CD4-positive, alpha-beta T cell treated with Interferon alpha-2 for 1 hour (primary cell): ENCODE measurements at regions not wholly inside any gene's neighbourhood (a gene's known extent, or its start where the extent isn't known, plus 50 kb on each side); places are given as distances from the start of the nearest gene placed in this dataset.

ENCODE experiments used
- DNase-seq, 2 donors: peaks; one replicate each; pipeline ENCODE4 v3.0.0-alpha.2; 2020 to 2022

DNA sequence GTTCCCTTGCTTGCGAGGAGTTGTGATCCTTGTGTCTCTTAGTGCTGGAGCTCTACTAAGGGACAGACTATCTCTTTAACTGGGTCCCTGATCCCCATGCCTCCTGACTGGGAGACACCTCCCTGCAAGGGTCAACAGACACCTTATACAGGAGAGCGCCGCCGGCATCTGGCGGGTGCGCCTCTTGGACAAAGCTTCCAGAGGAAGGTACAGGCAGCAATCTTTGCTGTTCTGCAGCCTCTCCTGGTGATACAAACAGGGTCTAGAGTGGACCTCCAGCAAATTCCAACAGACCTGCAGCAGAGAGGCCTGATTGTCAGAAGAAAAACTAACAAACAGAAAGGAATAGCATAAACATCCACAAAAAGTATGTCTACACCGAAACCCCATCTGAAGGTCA lies 115.6 kb upstream of the ITM2A start:
- no peak for DNase-seq

DNA sequence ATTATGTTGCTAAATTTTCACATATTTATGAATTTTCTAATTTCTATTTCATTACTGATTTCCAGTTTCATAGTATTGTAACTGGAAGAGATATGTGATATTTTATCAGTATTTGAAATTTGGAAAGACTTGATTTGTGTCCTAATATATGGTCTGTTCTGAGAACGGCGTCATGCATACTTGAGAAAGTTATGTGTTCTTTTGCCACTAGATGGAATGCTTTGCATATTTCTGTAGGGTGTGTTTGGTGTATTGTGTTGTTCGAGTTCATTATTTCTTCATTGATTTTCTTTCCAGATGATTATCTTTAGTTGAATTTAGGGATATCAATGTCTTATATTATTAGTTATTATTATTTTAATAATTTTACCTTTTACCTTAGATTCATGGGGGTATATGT lies 110.6 kb upstream of the ITM2A start:
- DNase-seq = no peak

DNA sequence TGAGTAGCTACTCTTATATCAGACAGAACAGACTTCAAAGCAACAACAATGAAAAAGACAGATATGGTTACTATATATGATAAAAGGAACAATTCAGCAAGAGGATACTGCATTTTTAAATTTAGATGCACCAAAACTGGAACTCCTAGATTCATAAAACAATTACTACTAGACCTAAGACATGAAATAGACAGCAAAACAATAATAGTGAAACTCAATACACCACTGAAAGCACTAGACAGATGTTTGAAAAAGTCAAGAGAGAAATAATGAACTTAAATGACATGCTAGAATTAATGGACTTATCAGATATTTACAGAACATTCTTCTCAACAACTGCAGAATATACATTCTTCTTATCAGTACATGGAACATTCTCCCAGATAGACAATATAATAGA lies 99.5 kb upstream of the ITM2A start:
- DNase-seq = no peak

DNA sequence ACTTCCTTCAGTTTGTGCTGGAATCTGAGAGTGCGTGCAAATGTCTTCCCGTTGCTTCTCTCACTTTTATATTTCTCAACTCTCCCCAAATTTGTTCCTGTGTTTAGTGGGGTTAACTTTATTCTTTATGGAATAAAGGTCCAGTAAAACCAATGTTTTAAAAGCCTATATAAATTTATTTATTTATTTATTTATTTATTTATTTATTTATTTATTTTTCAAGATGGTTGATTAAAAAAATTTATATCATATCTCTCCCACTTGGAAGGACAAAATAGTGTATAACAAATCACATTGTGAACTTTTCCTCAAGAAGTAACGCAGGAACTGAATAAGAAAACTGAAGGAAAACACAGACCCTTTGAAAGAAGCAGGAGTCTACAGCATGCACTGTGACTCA lies 95.3 kb upstream of the ITM2A start:
- DNase-seq = no peak

DNA sequence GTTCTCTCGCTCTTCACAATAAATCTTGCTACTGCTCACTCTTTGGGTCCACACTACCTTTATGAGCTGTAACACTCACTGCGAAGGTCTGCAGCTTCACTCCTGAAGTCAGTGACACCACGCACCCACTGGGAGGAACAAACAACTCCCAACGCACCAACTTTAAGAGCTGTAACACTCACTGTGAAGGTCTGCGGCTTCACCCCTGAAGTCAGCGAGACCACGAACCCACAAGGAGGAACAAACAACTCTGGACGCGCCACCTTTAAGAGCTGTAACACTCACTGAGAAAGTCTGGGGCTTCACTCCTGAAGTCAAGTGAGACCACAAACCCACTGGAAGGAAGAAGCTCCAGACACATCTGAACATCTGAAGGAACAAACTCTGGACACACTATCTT lies 89.5 kb upstream of the ITM2A start:
- DNase-seq = peak in 1 of 2 donors; percentile 5

DNA sequence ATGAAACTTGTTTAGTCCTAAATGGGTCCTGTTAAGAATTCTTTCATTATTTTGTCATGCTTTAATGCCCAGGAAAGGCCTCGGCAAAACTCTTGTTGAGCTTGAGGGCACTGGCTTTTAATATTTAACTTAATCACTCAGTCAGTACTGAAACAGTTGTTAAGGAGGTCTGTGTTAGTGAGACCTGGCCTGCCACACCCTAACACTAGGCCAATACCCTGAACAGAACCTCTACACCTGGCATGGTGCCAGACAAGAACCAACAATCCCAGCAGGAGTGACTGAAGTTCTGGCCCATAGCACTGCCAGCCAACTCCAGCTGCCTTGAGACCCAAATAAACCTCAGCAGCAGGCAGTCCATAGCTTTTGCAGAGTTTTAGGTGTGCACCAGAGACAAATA lies 85.7 kb upstream of the ITM2A start:
- no peak for DNase-seq

DNA sequence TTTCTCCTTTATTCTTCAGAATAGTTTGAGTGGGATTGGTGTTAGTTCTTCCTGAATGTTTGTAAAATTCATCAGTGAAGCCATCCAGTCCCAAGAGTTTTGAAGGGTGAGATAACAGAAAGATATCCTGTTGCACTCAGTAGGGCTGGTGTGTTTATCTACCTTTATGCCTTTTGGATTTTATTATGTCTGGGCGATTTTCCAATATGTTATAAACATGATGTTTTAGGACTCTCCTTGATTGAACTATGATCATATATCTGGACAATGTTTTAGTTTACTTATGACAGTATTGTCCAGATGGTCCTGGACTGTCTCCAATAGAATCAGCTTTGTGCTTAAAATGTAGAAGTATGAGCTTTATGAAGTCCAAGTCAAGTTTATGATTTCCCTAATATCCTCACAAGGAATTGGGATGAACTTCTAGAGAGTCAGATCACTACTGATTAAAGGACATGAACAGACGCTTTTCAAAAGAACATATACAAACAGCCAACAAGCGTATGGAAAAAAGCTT lies 77.6 kb upstream of the ITM2A start:
- no peak for DNase-seq

DNA sequence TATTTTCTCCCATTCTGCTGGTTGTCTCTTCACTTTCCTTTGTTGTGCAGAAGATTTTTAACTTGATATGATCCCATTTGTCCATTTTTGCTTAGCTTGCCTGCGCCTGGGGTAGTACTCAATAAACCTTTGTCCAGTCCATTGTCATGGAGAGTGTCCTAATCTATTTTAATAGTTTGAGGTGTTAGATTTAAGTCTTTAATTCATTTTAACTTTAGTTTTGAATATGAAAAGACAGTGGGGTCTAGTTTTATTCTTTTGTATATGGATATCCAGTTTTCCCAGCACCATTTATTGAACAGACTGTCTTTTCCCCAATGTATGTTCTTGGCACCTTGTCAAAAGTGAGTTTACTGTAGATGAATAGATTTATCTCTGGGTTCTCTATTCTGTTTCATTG lies 76.0 kb upstream of the ITM2A start:
- DNase-seq = no peak

DNA sequence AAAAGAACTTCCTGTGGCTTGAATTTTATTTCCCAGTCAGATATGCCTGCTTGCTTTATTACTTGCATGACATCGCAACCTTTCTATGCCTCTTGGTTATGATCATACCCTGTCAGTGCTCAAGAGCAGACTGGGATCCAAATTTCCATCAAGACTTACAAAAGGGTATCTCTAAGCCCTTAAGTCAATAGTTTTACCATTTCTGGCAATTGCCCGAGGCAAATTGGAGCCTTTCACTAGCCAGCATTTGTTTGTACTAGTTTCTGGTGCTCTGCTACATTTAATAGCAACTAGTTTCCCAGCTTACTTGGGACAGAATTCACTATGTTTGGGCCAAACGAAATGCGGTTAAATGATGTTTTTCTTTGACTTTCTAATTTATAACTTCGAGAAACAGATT lies 73.2 kb upstream of the ITM2A start:
- no peak for DNase-seq
